KMS-11 (cell line): ENCODE measurements at regions not wholly inside any gene's neighbourhood (a gene's known extent, or its start where the extent isn't known, plus 50 kb on each side); places are given as distances from the start of the nearest gene placed in this dataset.

Experiments
- H2AFZ ChIP-seq: fragments of 200-600 bp; sonication (generic); 2 replicates; pipeline ENCODE4 v1.6.1; 2016; ENCODE audit warnings: antibody characterized with exemption, mixed run types, low read depth
- H3K27ac ChIP-seq: fragments of 200-600 bp; sonication (generic); 2 replicates; pipeline ENCODE4 v1.6.1; 2016; ENCODE audit warnings: mild to moderate bottlenecking, mixed run types
- H3K27me3 ChIP-seq: fragments of 200-600 bp; sonication (generic); 2 replicates; pipeline ENCODE4 v1.6.1; 2017; ENCODE audit warnings: mild to moderate bottlenecking, low read depth, mixed run types, moderate library complexity; ENCODE audit not compliant: insufficient read depth
- H3K36me3 ChIP-seq: fragments of 200-600 bp; sonication (generic); 2 replicates; pipeline ENCODE4 v1.6.1; 2017; ENCODE audit warnings: mild to moderate bottlenecking, mixed run types; ENCODE audit not compliant: insufficient read depth
- H3K4me1 ChIP-seq: fragments of 200-600 bp; sonication (generic); 2 replicates; pipeline ENCODE4 v1.6.1; 2016; ENCODE audit warnings: mild to moderate bottlenecking, low read depth, mixed run types; ENCODE audit not compliant: poor library complexity, severe bottlenecking
- H3K4me2 ChIP-seq: fragments of 200-600 bp; sonication (generic); 2 replicates; pipeline ENCODE4 v1.7.0; 2016; ENCODE audit warnings: mild to moderate bottlenecking, mixed run types
- H3K4me3 ChIP-seq: fragments of 200-600 bp; sonication (generic); IDR thresholded peaks from 2 replicates; pipeline ENCODE4 v1.6.1; 2017; ENCODE audit warnings: low read depth, low read length, mixed read lengths; ENCODE audit not compliant: insufficient read depth
- H3K79me2 ChIP-seq: fragments of 200-600 bp; sonication (generic); 2 replicates; pipeline ENCODE4 v1.6.1; 2016; ENCODE audit warnings: low read depth, mixed run types; ENCODE audit not compliant: insufficient read depth
- H3K9ac ChIP-seq: fragments of 200-600 bp; sonication (generic); 2 replicates; pipeline ENCODE4 v1.6.1; 2016; ENCODE audit warnings: mild to moderate bottlenecking, mixed run types
- H4K20me1 ChIP-seq: fragments of 200-600 bp; sonication (generic); 2 replicates; pipeline ENCODE4 v1.6.1; 2016; ENCODE audit warnings: mild to moderate bottlenecking, mixed run types; ENCODE audit not compliant: insufficient read depth
- TF ChIP-seq, protein P1 (sequence below): fragments of 200-600 bp; sonication (generic); conservative IDR thresholded peaks from 2 replicates; pipeline ENCODE4 v1.6.1; 2017; ENCODE audit warnings: low read depth, mild to moderate bottlenecking, antibody characterized with exemption, low read length, moderate library complexity, mixed read lengths

DNA sequence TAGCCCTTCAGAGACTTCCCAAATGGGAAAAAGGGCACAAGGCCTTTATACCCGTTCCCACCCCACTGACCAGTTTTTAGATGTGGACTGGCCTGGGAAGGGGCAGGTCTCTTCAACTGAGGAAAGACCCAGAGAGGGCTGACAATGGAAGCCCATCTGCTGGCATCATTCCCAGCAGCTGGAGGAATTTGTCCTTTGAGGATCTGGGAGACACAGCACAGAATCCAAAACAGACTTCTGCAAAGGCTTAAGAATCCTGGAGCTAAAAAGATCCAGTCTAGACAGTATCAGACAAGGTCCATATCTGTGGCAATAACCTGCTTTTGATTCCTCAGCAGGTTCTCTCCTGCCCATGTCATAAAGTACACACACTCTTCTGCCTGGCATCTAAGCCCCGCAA, 329.2 kb downstream of the TMEM167A start:
- Histone ChIP-seq H4K20me1 (no peaks in the 10 kb centered on the region), H3K27ac (no peak overlapping the region), H3K4me2 (no peak overlapping the region), H3K36me3 (no peaks in the 10 kb centered on the region), H3K27me3 (no peaks in the 10 kb centered on the region), H3K4me3 (no peak overlapping the region), H3K9ac (no peak overlapping the region), H3K4me1 (no peaks in the 10 kb centered on the region), H3K79me2 (no peaks in the 10 kb centered on the region), H2AFZ (no peak overlapping the region)
- TF ChIP-seq, protein P1, sequence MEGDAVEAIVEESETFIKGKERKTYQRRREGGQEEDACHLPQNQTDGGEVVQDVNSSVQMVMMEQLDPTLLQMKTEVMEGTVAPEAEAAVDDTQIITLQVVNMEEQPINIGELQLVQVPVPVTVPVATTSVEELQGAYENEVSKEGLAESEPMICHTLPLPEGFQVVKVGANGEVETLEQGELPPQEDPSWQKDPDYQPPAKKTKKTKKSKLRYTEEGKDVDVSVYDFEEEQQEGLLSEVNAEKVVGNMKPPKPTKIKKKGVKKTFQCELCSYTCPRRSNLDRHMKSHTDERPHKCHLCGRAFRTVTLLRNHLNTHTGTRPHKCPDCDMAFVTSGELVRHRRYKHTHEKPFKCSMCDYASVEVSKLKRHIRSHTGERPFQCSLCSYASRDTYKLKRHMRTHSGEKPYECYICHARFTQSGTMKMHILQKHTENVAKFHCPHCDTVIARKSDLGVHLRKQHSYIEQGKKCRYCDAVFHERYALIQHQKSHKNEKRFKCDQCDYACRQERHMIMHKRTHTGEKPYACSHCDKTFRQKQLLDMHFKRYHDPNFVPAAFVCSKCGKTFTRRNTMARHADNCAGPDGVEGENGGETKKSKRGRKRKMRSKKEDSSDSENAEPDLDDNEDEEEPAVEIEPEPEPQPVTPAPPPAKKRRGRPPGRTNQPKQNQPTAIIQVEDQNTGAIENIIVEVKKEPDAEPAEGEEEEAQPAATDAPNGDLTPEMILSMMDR = no peak

DNA sequence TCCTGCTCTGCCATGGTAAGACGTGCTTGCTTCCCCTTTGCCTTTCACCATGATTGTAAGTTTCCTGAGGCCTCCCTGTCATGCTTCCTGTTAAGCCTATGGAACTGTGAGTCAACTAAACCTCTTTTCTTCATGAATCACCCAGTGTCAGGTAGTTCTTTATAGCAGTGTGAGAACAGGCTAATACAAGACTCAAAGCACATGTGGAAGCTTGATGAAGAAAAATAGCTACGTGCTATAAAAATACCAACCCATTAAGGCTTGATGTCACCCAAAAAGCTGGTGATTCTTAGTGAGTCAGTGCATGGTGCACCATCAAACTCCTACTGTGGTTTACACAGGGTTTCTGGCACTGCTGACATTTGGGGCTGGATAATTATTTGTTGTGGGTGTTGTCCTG, 332.2 kb downstream of the TMEM167A start:
- Histone ChIP-seq H3K36me3 (no peaks in the 10 kb centered on the region), H3K4me3 (no peak overlapping the region), H2AFZ (no peak overlapping the region), H3K4me1 (no peaks in the 10 kb centered on the region), H3K9ac (no peak overlapping the region), H3K4me2 (no peak overlapping the region), H4K20me1 (no peaks in the 10 kb centered on the region), H3K27ac (no peak overlapping the region), H3K79me2 (no peaks in the 10 kb centered on the region), H3K27me3 (no peaks in the 10 kb centered on the region)
- TF ChIP-seq, protein P1 = no peak

DNA sequence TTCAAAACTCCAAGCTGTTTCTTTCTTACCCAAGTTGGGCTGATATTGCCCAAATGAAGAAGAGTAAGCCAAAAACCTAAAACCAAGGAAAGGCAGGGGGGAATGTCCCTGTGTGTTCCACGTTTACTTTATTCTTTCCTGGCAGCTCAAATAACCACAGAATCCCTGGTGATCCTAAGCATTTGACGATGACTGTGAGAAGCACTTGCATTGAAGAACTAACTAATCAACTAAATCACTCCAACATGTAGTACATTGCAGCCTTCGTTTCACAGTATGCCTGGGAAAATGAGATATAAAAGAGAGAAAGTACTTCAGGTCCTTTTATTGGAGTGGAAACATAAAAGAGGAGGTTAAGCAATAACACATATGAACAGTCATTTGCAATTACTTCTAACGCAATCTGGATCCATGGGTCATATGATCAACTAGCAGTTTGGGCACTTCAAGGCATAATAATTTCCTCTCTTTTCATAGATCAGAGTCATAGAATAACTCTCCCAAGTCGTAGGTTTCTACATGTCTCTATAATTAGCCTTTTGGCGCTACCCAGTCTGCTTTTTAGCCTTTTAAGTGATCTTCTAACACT, 338.4 kb downstream of the TMEM167A start:
- no peaks in the 10 kb centered on the region for H4K20me1 ChIP-seq
- no peak overlapping the region for H3K9ac ChIP-seq
- no peak overlapping the region for H2AFZ ChIP-seq
- H3K4me2 ChIP-seq = no peak overlapping the region
- no peaks in the 10 kb centered on the region for H3K79me2 ChIP-seq
- no peak overlapping the region for H3K27ac ChIP-seq
- TF ChIP-seq, protein P1 = no peak
- no peaks in the 10 kb centered on the region for H3K27me3 ChIP-seq
- no peak overlapping the region for H3K4me3 ChIP-seq
- H3K36me3 ChIP-seq = no peaks in the 10 kb centered on the region
- H3K4me1 ChIP-seq = no peaks in the 10 kb centered on the region

DNA sequence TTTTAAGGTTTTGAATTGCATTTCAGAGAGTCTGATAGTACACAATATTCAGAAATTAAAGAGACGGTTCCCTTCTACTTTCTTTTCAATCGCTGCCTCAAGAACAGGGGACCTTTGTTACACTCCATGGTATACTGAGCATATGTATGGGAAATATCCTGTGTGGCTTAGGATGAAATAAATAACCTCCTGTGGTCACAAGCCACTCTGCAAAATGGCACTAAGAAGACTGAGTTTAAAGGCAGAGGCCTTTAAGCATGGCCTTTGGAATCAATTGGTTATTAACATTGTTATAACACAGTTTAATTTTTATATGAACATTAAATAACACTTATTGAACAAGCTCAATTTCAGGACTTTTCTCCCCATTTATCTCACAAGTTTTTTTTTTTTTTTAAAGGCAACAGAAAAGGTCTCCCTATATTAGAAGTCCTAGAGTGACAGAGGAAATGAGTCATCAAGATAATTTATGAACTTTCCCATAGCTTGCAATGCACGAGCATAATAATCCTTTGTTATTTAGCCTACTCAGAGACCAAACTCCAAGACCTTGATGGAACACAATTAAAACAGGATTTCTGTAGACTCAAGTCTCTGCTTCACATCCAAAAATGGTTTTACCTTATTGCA, 341.9 kb downstream of the TMEM167A start:
- no peak overlapping the region for H3K9ac ChIP-seq
- H3K27ac ChIP-seq = no peak overlapping the region
- H2AFZ ChIP-seq = no peak overlapping the region
- H3K27me3 ChIP-seq = no peaks in the 10 kb centered on the region
- no peaks in the 10 kb centered on the region for H3K4me1 ChIP-seq
- H3K79me2 ChIP-seq = no peaks in the 10 kb centered on the region
- H4K20me1 ChIP-seq = no peaks in the 10 kb centered on the region
- H3K4me3 ChIP-seq = no peak overlapping the region
- no peaks in the 10 kb centered on the region for H3K36me3 ChIP-seq
- TF ChIP-seq, protein P1 = no peak
- no peak overlapping the region for H3K4me2 ChIP-seq
